Fibroblast of the conjunctiva (primary cell): ENCODE measurements at regions not wholly inside any gene's neighbourhood (a gene's known extent, or its start where the extent isn't known, plus 50 kb on each side); places are given as distances from the start of the nearest gene placed in this dataset.
A peak's percentile ranks its signal among the peaks of the same experiment; 100 is the strongest.

Experiments used
- DNase-seq: peaks from one replicate; pipeline ENCODE4 v3.0.0-alpha.2; 2010; ENCODE audit warnings: low read depth

DNA sequence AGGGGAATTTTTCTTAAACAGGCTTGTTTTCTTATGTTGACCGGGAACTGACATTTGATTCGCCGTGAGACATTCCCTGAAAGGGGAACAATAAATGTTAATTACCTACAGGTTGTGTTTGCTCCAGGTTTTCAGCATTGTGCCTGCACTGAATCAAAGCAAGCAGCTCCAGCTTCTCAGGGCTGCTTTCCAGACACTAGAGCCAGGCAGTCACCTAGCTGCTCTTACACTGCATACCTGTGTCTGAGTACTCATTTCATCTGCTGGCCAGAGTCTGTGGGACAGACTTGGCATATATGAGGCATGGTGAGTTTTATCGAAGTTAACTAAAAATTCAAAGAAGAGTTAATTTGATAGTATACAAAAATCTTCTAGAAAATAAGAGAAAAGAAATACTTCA lies 951.8 kb upstream of the MAP3K7 start:
- DNase-seq: no peak

DNA sequence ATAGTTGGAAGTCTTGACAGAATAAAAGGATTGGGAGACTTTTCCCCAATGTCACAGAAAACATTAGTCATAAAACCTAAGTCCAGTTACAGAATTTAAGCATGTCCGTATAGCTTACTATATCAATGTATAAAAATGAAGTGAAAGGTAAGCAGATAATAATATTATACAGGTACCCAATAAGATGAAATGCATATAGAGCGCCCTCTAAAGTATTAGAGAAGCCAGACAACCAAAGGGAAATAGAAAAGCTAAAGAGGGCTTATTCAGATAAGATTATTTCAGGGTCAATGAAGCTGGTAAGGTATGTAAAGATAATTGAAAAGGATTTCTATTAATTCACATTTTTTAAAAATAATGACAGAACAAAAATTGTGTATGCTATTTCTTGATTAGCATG lies 947.7 kb upstream of the MAP3K7 start:
- no peak for DNase-seq

DNA sequence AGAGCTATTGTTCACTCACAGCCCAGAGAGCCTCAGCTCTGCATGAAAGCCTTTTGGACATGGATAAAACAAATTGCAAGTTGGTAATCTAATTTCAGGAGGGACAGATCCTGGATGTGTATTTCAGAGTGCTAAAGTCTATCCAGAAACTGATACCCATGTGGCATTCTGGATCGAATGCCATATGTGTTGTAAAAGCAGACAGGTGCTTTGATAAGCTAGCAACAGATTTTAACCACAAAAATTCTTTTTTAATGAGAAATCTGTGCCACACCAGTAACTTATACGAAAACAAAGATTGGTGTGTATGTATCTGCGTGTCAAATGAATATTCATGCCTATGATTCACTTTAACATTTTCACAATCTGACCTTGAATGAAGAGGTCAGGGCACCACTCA lies 936.6 kb upstream of the MAP3K7 start:
- no peak for DNase-seq

DNA sequence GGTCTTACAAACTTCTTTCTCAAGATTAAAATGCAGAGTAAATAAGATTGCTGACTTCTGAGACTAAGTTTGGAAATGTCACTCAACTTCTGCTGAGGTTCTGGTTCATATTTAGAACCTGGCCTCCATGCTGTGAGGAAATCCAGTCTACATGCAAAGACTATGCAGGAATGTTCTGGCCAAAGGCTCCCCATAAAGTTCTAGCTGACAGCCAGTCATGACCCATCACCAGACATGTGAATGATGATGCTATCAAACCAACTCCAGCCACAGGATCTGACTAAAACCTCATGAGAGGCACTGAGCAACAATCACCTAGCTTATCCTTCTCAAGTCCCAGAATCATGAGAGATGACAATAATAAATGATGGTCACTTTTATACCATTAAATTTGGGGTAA lies 935.1 kb upstream of the MAP3K7 start:
- DNase-seq: no peak

DNA sequence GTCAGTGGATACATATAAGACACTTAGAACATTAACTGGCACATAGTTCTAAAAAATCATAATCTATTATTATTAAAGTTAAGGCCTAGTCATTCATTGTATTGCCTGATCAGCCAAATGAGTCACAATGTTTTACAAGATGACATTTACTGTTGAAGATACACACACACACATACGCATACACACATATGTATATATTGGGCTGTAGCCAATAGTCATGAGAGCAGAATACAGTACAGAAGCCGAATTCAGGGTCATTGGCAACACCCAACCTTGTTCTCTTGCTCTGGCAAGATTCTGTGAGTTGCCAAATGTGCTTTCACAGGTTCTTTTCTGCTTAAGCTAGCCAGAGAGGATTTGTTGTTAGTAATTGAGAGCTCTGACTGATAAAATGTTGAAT lies 922.8 kb upstream of the MAP3K7 start:
- DNase-seq: no peak

DNA sequence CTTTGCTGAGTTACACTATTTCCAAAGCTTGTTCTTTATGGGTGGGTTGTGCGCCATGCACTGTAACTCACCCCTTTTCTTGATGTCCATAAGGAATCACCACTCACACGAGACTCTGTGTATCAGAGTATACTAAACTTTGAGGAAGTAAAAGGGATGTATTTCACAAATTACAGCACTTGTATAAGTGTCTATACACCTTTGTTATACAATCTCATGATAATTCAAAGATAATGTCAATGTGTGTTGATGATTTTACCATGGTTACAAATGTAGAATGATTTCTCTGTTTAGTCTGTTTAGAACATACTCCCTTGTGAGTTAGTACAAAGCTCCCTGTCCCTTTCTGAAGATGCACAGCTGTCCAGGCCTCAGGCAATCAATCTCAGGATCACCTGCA lies 922.2 kb upstream of the MAP3K7 start:
- DNase-seq: no peak

DNA sequence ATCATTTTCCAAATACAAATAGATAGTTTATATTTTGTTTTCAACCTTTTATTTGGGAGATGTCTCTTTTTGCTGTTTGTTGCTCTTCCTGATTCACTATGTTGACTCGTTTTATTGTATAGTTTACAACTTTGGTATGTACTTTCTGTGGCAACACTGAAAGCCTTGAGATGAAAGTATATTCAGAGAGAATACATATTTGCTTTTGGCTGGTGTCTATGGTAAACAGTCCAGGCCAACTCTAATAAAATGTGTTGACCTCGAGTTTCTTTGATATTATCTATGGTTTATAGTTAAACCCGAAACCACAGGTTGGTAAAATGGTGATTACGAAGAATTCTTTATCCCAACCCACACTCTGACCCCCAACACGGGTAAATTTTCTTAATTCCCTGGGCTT lies 919.6 kb upstream of the MAP3K7 start:
- DNase-seq: no peak

DNA sequence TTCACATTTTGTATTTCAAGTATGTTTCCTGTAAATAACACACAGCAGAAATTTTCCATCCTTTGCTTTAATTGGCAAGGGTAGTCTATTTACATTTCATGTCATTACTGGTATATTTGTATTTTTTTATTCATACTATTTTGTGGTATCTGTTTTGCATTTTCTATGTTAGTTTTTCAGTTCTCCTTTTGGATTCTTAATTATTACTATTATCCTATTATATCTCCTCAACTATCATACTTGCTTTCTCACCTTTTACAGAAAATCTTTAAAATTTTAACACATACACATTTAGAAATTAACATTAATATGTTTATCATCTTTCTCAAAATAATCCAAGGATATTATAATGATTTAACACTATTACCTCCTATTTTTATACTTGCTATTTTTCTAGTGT lies 918.3 kb upstream of the MAP3K7 start:
- no peak for DNase-seq

DNA sequence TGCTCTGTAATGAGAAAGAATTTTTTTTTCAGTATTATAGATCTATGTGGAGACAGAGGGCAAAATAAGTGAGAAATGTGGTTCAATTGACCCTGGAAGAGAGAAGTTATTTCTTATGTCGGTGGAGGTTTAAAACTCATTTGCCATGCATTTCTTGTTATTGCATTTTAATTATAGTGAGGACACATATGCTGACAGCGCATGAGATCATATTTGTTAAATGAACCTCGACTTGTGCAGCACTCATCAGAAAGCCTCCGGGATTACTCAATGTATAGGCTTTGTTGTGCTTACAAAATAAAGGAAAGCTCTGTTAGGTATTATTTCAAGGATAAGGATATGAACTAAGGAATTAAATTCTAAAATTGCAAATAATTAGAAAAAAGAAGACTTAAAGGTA lies 915.1 kb upstream of the MAP3K7 start:
- no peak for DNase-seq

DNA sequence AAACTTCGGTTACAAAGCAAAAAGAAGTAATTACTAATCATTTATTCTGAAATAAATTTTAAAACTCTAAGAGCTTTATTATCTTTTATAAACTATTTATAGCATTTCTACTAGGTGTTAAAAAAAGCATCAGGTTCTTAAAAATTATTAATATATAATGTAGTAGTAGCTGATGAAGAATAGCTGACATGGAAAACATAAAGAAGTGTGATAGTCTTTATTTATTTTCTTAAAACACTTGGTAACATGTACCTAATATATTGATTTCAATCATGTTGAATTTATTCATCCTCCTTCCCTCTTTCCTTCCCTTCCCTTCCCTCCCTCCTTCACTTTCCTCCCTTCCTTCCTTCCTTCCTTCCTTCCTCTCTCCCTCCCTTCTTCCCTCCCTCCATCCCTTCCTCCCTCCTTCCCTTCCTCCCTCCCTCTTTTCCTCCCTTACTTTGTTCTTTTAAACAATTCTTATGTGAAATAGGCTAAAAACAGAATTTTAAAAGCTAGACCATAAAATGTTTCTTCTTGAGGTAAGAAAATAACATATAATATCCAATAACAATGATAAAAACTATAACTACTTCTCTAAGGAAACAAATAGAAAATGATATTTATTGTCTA lies 913.9 kb upstream of the MAP3K7 start:
- DNase-seq: no peak

DNA sequence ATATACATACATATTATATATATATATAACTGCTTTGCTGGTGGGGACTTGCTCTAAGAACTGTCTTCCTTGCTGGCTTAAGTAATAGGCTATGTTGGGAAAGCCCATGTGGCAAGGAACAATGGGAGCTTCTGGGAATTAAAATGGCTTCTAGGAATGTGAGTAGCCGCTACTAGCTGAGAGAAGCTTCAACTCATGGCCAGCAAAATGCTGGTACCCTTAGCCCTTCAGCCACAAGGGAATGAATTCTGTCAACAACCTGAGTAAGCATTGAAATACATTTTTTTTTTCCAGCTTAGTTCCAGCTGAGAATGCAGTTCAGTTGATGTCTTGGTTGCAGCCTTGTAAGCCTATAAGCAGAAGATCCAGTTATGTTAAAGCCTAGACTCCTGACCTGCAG lies 911.7 kb upstream of the MAP3K7 start:
- DNase-seq: no peak

DNA sequence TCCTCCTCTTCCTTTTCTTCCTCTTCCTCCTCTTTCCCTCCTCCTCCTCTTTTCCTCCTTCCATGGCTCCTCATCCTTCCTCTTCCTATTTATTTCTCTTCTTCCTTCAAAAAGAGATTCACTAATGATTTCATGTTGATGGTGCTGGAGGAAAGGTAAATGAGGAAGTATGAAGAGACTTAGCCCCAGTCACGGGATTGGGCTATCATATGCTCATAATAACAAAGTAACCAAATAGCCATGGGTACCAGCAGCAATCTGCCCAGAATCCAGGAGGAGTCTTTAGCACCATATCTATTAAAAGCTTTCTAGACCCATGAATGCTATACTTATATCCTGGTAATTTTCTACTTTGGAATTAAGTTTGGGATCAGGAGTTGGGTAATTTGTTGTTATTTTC lies 910.9 kb upstream of the MAP3K7 start:
- DNase-seq: no peak

DNA sequence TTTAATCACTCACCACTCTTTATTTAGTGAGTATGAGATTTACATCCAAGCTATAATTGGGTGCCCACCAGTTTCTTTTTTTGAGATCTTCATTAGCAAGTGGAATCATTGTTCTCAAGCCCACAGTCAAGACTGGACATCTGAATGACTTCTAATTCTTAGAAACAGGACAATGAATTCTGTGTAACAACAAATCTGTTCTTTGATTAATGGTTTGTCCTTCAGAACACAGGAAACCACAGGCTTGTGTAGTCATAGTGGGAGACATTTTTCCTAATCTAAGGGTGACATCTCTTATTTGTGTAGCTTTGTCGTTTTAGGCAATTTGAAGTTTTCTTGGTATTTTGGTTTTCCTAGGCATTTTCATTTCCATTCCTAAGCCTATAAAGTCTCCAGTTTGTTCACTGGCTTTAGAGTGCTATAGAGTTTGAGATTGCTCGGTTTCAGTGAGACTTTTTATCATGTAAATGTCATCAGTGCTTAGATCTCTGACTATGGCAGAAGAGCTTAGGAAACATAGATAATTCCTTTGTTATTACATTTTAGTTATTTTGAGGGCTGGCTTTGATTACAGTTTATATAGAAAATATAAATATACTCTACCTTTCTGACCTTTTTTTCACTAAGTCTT lies 903.9 kb upstream of the MAP3K7 start:
- no peak for DNase-seq

DNA sequence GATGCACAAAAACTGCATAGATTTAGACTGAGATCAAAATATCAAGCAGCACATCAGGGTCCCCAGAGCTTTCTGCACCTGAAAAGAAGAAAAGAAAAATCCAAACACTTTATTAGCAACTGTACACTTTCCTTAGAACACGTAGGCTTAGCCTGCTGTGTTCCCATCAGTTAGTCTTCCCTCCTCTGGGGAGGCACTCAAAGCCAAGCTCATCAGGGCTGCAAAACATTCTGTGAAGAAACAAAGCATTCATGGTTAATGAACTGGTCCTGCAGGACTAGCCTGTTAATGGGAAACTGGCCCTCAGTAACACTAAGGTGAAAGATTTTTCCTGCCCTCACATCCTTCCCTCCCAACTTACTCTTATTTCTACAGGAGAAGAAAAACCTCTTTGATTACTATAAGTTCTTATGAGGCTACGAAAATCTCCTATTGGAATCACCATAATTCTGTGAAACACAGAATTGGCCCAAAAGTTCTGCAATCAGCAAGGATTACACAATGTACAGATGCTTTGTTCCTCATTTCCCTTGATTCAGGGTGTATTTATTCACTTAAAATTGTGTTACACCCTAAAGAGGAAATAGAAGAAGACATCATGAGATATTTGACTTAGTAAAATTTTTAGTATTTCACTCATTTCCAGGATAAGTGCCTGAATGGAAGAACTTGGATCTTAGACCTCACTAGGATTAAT lies 901.0 kb upstream of the MAP3K7 start:
- DNase-seq: no peak

DNA sequence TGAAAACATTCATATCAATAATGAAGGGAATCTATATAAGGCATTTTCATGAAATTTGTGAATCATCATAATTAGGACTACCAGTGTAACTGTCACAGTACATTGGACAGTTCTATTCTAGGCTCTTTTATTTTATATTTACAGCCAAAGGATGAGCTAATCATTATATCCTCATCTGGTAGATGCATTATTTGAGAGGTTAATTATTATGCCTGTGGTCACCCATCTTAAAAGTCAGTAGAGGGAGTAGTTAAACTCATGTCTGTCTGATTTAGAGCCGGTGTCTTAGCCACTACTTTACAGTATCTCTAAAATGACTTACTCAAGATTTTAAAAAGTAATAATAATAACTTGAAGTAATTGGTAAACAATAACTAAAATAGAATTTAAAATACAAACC lies 899.3 kb upstream of the MAP3K7 start:
- no peak for DNase-seq

DNA sequence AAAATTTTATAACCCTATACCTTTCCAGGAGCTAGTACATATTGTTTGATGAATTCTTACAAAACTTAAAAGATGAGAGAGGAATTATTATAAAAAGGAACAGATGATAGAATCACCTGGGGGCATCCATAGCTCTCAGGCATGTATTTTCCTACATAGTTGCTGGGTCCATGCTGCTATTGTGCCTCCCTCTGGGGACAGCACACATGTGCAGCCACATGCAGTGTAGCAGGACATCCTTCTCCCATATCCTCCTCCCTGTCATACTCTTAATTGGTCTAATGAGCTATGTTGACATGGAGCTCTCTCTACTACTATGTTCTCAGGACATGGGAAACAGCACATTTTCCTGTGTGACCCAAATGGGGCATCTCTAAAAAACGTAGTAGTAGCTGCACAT lies 898.2 kb upstream of the MAP3K7 start:
- DNase-seq: no peak

DNA sequence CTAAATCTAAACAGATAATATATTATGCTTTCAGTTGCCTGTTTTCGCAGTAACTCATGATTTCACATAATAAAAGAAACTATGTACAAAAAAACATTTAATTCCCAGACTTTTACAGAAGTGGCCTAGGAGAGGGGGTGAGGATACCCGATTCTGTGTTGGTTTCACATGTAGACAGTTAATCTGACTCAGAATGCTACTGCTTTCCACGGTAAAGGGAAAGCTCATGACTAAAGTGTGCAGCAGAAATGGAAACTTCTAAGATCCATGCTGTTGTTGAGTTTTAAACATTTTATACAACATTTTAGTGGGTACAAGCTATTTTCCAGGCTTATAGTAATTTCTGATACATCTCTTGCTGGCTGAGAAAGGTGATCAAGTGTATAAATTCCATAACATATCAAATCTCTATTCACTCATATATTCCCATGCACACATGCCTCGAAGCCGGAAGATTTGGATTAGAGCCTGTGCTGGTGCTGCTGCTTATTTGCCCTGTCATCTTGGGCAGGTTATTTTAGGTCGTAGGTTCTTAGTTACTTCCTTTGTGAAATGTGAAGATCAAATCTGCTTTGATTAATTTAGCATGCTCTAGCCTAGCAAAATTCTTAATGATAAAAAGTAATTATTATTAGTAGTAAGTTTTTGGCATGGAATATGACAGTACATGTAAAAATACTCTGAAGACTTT lies 896.7 kb upstream of the MAP3K7 start:
- no peak for DNase-seq

DNA sequence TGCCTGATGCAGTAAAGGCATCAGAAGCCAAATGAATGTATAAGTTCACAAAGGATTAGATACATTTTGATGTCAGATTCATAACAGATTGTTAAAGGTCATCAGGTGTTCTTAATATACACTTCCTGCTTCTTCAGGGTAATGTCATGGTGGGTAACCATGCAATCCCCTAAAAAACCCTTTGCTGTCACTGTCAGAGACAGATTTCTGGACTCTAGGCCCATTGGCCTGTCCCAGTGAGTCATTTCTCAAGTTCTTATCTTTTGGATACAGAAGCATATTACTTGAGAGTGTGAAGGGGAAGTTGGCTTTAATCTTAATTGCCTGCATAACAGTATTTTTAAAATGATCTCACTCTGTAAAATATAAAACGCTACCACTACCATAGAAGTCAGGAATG lies 895.6 kb upstream of the MAP3K7 start:
- no peak for DNase-seq

DNA sequence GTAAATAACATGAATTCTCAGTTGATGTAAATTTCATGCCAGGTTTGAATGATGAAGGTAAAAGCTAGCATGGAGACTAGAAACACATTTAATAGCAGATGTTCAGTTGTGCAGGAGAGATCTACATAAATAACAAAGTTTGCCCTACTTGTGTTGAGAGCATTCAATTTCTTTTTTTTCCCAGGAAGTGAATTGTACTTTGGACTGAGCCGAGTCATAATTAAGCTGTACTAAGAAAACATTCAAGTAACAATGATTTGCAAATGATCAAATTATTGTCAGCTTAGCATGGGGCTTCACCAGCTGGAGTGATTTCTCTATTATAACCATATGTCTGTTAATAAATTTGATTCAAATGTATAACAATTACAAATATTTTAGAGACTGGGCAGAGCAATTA lies 893.5 kb upstream of the MAP3K7 start:
- DNase-seq: no peak

DNA sequence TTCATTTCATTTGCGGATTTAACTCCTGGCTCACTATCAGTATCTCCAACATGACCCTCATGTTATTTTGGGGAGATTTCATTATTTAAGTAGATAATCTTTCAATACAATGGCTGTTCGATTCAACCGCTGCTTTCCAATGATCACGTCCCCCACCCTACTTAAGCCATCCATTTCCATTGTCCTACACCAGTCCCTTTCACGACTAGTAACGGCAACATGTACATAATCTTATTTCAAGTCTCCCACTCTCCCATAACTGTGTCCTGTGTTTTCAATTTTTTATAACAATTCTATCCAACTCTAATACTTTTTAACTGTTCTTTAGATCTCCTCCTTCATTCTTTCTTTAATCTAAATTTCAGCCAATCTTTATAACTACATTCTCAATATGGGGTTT lies 890.8 kb upstream of the MAP3K7 start:
- no peak for DNase-seq

DNA sequence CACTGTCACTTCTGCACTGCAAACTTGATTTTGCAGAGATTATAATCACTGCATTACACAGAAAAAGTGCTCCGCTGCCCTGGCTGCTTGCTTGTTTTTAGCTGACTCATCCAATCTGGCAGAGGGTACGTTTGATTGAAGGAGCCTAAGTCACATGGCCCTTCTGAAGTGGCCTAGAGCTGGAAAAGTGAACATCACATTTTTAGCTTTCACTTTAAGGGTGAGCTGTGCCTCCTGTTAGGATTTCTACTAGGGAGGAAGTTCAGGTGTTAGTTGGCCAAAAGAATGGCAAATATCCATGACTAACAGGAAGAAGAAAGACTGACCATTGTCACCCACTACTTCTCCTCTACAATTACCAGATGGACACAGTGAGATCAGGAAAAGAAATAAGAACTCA lies 889.1 kb upstream of the MAP3K7 start:
- DNase-seq: peak; percentile 62

DNA sequence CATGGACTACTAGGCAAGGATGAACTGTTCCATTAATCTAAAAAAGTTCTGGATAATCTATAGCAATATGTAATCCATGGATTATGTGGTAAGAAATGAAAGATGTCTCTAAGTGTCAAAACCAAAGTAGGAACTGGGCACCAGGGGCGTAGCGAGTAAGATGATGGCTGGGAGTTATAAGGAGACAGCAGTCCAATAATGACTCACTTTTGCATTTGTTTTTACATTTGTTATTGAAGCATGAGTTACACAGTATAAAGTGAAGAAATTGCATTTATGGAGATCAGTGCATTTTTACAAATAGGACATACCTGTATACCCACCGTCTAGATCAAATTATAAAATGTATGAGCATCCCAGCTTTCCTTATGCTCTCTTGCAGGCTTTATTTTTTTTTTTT lies 878.5 kb upstream of the MAP3K7 start:
- no peak for DNase-seq

DNA sequence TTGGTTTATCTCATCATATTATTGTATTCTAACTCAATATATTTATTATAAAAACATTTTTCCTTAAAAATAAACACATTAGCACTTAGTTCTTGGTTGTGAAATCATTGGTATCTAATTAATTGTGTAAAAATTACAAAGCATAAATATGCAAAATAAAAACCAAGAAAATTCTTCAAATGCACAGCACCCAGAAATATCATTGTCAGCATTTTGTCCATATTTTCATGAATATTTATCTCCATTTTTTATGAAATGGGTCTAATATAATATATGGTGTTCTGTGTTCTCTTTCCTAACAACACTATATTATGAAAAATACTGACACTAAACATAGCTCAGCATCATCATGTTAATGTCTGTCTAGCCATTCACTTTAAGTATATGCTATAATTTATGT lies 877.8 kb upstream of the MAP3K7 start:
- no peak for DNase-seq
